B cell (primary cell): ENCODE measurements at regions not wholly inside any gene's neighbourhood (a gene's known extent, or its start where the extent isn't known, plus 50 kb on each side); places are given as distances from the start of the nearest gene placed in this dataset.

Experiments used
- ATAC-seq: fragments of 200-7000 bp; cut with Tn5 transposase; one replicate; pipeline ENCODE4 v1.10.0; 2021; ENCODE audit warnings: low read depth, mild to moderate bottlenecking, moderate number of reproducible peaks, moderate library complexity
- CTCF ChIA-PET: fragments of 350-600 bp; sonication (Branson Sonifier 250); formaldehyde crosslinking; loops from one replicate; lab custom pipeline; 2021; ENCODE audit warnings: antibody characterized with exemption, inconsistent platforms; lab: Charles Lee
- POLR2A ChIA-PET: fragments of 350-600 bp; sonication (Branson Sonifier 250); formaldehyde crosslinking; loops from one replicate; lab custom pipeline; 2021; ENCODE audit warnings: antibody characterized with exemption; lab: Charles Lee
- DNase-seq: peaks from one replicate; pipeline ENCODE4 v3.0.0; 2013
- H2AFZ ChIP-seq: 2 replicates; pipeline ENCODE4 v1.6.1; 2012; ENCODE audit warnings: mild to moderate bottlenecking, low read depth, low read length; ENCODE audit not compliant: insufficient read depth, poor library complexity, severe bottlenecking
- H3K27ac ChIP-seq, 2 donors: 1 replicate in 1 of 2; 2 replicates in 1 of 2; pipeline ENCODE4 v1.5.1; 2012 to 2013; ENCODE audit warnings: low read length in 2 of 2, mild to moderate bottlenecking in 2 of 2, moderate library complexity in 1 of 2
- H3K27me3 ChIP-seq, 4 experiments: fragments of 200-600 bp in 1 of 4; sonication (generic) in 1 of 4; replicated peaks in 1 of 4; 1 replicate in 2 of 4; 2 replicates in 2 of 4; pipeline versions ENCODE4 v1.6.1 to v1.7.0; 2013 to 2016; ENCODE audit warnings: low read length in 3 of 4, mild to moderate bottlenecking in 2 of 4, mixed read lengths in 1 of 4, moderate library complexity in 1 of 4; ENCODE audit not compliant: insufficient read depth in 4 of 4, control insufficient read depth in 3 of 4; ENCODE audit errors: control extremely low read depth in 1 of 4
- H3K36me3 ChIP-seq, 2 experiments: replicated peaks in 1 of 2; 1 replicate in 1 of 2; 2 replicates in 1 of 2; pipeline versions ENCODE4 v1.6.1 to v1.7.1; 2013; ENCODE audit warnings: low read length in 1 of 2; ENCODE audit not compliant: insufficient read depth in 2 of 2, control insufficient read depth in 1 of 2; ENCODE audit errors: control extremely low read depth in 1 of 2, extremely low read depth in 1 of 2
- H3K4me1 ChIP-seq, 2 donors: fragments of 200-600 bp in 1 of 2; sonication (generic) in 1 of 2; 1 replicate in 1 of 2; 2 replicates in 1 of 2; pipeline versions ENCODE4 v1.5.1 to v1.6.1; 2013 to 2017; ENCODE audit warnings: low read length in 2 of 2; ENCODE audit not compliant: control insufficient read depth in 2 of 2, insufficient read depth in 2 of 2
- H3K4me2 ChIP-seq: replicated peaks from 2 replicates; pipeline ENCODE3; 2012; ENCODE audit warnings: mild to moderate bottlenecking, low read depth, low read length; ENCODE audit not compliant: poor library complexity, severe bottlenecking
- H3K4me3 ChIP-seq, 5 experiments: fragments of 200-600 bp in 1 of 5; sonication (generic) in 1 of 5; 1 replicate in 3 of 5; 2 replicates in 2 of 5; pipeline versions ENCODE4 v1.5.1 to v1.7.0; 2011 to 2016; ENCODE audit warnings: low read length in 4 of 5, mild to moderate bottlenecking in 4 of 5, low read depth in 2 of 5, control low read depth in 1 of 5, moderate library complexity in 1 of 5; ENCODE audit not compliant: insufficient read depth in 1 of 5; ENCODE audit errors: control extremely low read depth in 1 of 5, extremely low read depth in 1 of 5
- H3K79me2 ChIP-seq: fragments of 200-600 bp; sonication (generic); one replicate; pipeline ENCODE4 v1.6.0; 2016; ENCODE audit warnings: low read length; ENCODE audit not compliant: control insufficient read depth, insufficient read depth
- H3K9ac ChIP-seq: fragments of 200-600 bp; sonication (generic); 2 replicates; pipeline ENCODE4 v1.6.1; 2017; ENCODE audit warnings: mild to moderate bottlenecking, low read length, moderate library complexity
- H3K9me3 ChIP-seq, 3 donors: one replicate each; pipeline versions ENCODE4 v1.6.1 to v1.7.1; 2013; ENCODE audit warnings: low read length in 2 of 3; ENCODE audit not compliant: control insufficient read depth in 2 of 3, insufficient read depth in 1 of 3; ENCODE audit errors: control extremely low read depth in 1 of 3
- H4K20me1 ChIP-seq: 2 replicates; pipeline ENCODE4 v1.6.0; 2012; ENCODE audit warnings: mild to moderate bottlenecking, low read length; ENCODE audit not compliant: insufficient read depth, control insufficient read depth, poor library complexity, severe bottlenecking
- H3K27ac Mint-ChIP-seq: one replicate; pipeline ENCODE4 v1.8.0; 2021; ENCODE audit warnings: mixed read lengths
- H3K27me3 Mint-ChIP-seq: one replicate; pipeline ENCODE4 v1.8.0; 2021; ENCODE audit warnings: mixed read lengths
- H3K4me1 Mint-ChIP-seq: one replicate; pipeline ENCODE4 v1.8.0; 2021; ENCODE audit warnings: mixed read lengths
- H3K4me3 Mint-ChIP-seq: one replicate; pipeline ENCODE4 v1.8.0; 2021; ENCODE audit warnings: mixed read lengths
- H3K9me3 Mint-ChIP-seq: one replicate; pipeline ENCODE4 v1.8.0; 2022; ENCODE audit warnings: mixed read lengths; ENCODE audit not compliant: insufficient read depth
- EZH2 ChIP-seq: IDR thresholded peaks from 2 replicates; pipeline ENCODE4 v1.6.1; 2012; ENCODE audit warnings: borderline replicate concordance, low read depth, mild to moderate bottlenecking, moderate library complexity, low read length; ENCODE audit not compliant: insufficient read depth, poor library complexity, severe bottlenecking
- WGBS: methylation state at CpG from one replicate; pipeline ENCODE4 v1.1.5; 2013; ENCODE audit warnings: missing lambda C conversion rate; ENCODE audit not compliant: insufficient coverage; 5-methylcytosine and 5-hydroxymethylcytosine counted together
- intact Hi-C: fragments of 100-400 bp; cut with micrococcal nuclease; formaldehyde crosslinking; loops from one replicate; pipeline ENCODE4 v1.10.0; 2022
- TF ChIP-seq, protein P1 (sequence below): fragments of 200-600 bp; IDR thresholded peaks from one replicate; pipeline ENCODE4 v1.8.0; 2022; ENCODE audit warnings: antibody characterized with exemption, mild to moderate bottlenecking

DNA sequence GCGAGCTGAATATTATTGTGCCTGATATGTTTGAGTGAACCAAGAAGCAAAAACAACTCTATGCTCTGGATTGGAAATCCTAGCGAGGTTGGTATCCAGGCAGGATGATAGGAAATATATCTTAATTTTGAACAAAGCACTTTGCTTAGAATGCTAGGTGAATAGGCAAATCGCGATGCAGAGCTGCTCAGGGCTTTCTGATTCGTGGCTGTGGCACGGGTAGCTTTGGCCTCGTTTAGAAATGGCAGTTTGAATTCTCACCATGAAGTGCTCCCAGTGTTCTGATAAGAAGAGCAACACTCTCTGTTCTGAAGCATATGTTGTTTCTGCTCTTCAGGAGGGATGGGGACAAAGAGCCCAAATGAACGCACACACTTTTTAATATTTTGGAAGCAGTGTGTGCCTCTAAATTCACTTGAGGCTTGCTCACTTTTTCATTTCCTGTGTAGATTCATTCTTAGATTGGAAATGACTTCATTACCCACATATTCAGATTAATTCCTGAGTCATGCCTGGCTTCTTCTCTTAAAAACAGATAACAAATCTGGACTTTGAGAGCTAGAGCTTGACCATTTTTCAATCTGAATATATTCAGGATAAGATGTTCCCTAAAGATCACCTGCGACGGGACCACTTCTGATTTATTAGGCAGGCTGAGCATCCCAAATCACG is 200.9 kb downstream of the RPAP3 start:
- Mint-ChIP-seq H3K27me3 (peaks cover 10% of the 10 kb centered on the region), H3K4me3 (no peak overlapping the region), H3K9me3 (no peaks in the 10 kb centered on the region), H3K27ac (no peak overlapping the region), H3K4me1 (no peaks in the 10 kb centered on the region)
- 86% methylated on average over 9 of the region's 11 CpGs for WGBS
- H3K4me1 ChIP-seq: no peaks in the 10 kb centered on the region
- no peak for ATAC-seq
- ChIA-PET CTCF (no interaction called here), POLR2A (no interaction called here)
- H3K27me3 ChIP-seq: no peaks in the 10 kb centered on the region
- intact Hi-C loops: no loop called here
- no peak overlapping the region for H3K9ac ChIP-seq
- H2AFZ ChIP-seq: no peak overlapping the region
- H3K4me3 ChIP-seq: no peak overlapping the region
- no peak overlapping the region for H3K27ac ChIP-seq
- no peaks in the 10 kb centered on the region for H4K20me1 ChIP-seq
- H3K36me3 ChIP-seq: no peaks in the 10 kb centered on the region
- no peaks in the 10 kb centered on the region for H3K9me3 ChIP-seq
- TF ChIP-seq, protein P1, sequence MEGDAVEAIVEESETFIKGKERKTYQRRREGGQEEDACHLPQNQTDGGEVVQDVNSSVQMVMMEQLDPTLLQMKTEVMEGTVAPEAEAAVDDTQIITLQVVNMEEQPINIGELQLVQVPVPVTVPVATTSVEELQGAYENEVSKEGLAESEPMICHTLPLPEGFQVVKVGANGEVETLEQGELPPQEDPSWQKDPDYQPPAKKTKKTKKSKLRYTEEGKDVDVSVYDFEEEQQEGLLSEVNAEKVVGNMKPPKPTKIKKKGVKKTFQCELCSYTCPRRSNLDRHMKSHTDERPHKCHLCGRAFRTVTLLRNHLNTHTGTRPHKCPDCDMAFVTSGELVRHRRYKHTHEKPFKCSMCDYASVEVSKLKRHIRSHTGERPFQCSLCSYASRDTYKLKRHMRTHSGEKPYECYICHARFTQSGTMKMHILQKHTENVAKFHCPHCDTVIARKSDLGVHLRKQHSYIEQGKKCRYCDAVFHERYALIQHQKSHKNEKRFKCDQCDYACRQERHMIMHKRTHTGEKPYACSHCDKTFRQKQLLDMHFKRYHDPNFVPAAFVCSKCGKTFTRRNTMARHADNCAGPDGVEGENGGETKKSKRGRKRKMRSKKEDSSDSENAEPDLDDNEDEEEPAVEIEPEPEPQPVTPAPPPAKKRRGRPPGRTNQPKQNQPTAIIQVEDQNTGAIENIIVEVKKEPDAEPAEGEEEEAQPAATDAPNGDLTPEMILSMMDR: no peak
- TF ChIP-seq EZH2: no peak
- H3K4me2 ChIP-seq: no peak overlapping the region
- no peaks in the 10 kb centered on the region for H3K79me2 ChIP-seq
- DNase-seq: no peak

DNA sequence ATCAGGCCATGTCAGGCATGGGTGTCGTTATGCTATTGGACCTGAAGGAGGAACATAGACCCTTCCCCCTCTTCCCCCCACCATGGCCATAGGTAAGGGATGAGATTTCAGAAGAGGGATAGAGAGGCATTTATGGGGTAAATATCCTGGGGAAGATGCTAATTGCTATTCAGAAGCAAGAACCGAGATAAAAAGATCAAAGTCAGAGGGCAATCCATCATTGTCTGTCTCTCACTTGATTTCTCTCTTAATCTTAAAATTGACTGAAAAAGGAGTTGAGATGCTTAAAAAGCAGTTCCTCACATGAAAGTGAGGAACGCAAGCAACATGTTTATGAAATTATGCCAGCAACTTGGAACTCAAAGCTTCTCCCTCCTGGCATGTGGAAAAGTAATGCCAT is 212.0 kb downstream of the RPAP3 start:
- DNase-seq: no peak
- Histone ChIP-seq H3K4me3 (no peak overlapping the region), H3K79me2 (no peaks in the 10 kb centered on the region), H3K4me1 (no peaks in the 10 kb centered on the region), H3K4me2 (no peak overlapping the region), H3K27me3 (peaks cover 0 to 18% (median 5%) of the 10 kb centered on the region in 4 experiments), H3K27ac (no peak overlapping the region), H4K20me1 (no peaks in the 10 kb centered on the region), H2AFZ (no peak overlapping the region), H3K36me3 (no peaks in the 10 kb centered on the region), H3K9ac (no peak overlapping the region), H3K9me3 (peaks cover 0 to 12% (median 8%) of the 10 kb centered on the region in 3 donors)
- Mint-ChIP-seq H3K4me1 (no peaks in the 10 kb centered on the region), H3K4me3 (no peak overlapping the region), H3K27me3 (peaks cover 52% of the 10 kb centered on the region), H3K27ac (no peak overlapping the region), H3K9me3 (no peaks in the 10 kb centered on the region)
- ChIA-PET CTCF (no interaction called here), POLR2A (no interaction called here)
- TF ChIP-seq, protein P1: no peak
- no peak for TF ChIP-seq EZH2
- no peak for ATAC-seq
- WGBS: 80% methylated on average over 1 of the region's 3 CpGs
- intact Hi-C loops: no loop called here
